ENCODE measurements at regions not wholly inside any gene's neighbourhood (a gene's known extent, or its start where the extent isn't known, plus 50 kb on each side); places are given as distances from the start of the nearest gene placed in this dataset.

- H3K4me3 ChIP-seq (ENCODE audit: low read depth, low read length): no peak overlapping the region
These were observed 435.1 kb upstream of the HS6ST1 start for GRCh38 chr2:128753800-128754199.

DNA sequence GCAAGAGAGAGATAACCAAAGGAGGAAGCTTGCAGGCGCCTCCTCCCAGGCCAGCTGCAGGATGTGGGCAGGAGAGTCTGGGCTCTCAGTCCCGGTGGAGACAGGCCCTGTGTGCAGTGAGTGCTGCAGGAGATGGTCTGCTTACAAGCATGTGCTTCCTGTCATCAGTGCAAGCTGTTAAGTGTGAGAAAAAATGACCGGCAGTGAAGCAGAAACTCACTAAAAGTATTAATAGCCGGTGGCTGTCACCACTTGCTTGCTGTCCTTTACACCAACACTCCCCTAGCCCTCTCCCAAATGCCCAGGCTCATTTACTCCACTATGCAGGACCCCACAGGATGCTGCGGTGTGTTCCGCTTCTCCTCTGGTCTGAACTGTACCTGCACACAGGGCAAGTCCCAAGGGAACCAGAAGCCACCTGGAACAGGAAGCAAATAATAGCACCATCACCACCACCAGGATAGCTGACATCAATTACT lies 435.6 kb upstream of the HS6ST1 start:
- H3K4me3 ChIP-seq (ENCODE audit: low read depth, low read length): no peak overlapping the region

- no peak overlapping the region for H3K4me3 ChIP-seq (ENCODE audit: low read depth, low read length)
These were observed 437.2 kb upstream of the HS6ST1 start for GRCh38 chr2:128755695-128756364.

DNA sequence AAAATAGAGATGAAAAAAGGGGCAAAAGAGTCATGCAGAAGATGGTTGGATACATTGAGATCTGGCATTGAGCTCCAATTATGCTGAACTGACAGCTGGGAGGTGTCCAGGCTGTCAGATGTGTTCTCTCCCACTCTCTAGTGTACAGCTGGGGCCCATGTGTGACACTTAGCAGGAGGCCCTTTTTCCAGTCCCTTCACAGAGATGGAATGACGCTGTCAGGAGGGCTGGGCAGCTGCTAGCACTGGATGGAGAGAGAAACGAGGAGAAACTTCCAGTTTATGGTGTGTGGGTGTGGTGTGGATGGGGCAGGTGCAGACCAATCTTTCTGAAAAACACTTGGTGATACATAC lies 437.7 kb upstream of the HS6ST1 start:
- no peak overlapping the region for H3K4me3 ChIP-seq (ENCODE audit: low read depth, low read length)

DNA sequence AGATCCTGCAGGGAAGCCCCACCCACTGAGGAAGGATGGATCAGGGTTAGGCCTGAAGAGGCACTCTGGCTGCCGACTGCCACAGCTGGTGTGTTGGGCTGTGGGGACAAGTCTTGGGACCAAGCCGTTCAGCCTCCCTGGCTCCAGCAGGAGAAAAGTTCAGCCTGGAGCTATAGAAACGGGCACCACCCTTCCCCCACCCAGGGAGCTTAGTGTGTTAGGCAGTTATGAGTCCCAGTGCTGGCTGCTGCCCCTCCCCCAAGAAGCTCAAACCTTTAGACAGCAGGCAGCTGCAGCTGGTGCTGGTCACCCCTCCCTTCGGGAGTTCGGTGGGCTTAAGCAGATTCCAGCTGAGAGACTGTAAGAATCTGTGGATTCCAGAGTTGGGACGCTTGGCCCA lies 447.1 kb upstream of the HS6ST1 start:
- H3K4me3 ChIP-seq (ENCODE audit: low read depth, low read length): no peak overlapping the region

DNA sequence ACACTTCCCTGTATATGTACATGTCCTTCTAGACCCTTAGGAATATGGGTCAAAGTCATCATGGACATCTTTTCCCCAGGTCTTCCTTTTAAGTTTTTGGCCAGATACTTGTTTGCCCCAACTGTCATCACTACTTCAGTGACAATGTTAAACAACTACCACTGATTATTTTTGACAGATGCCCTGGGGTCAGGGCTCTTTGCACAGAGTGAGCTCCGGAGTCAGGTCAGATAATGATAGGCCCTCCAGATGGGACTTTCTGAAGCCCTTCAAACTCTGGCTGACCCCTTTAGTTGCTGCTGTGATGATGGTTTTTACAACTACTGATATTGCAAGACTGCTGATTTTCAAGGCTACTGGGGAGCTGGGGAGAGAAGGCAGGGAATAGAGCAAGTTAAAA lies 449.4 kb upstream of the HS6ST1 start:
- no peak overlapping the region for H3K4me3 ChIP-seq (ENCODE audit: low read depth, low read length)

GRCh38 chr2:128769457-128770142 lies 450.9 kb upstream of the HS6ST1 start:
- H3K4me3 ChIP-seq (ENCODE audit: low read depth, low read length): no peak overlapping the region

DNA sequence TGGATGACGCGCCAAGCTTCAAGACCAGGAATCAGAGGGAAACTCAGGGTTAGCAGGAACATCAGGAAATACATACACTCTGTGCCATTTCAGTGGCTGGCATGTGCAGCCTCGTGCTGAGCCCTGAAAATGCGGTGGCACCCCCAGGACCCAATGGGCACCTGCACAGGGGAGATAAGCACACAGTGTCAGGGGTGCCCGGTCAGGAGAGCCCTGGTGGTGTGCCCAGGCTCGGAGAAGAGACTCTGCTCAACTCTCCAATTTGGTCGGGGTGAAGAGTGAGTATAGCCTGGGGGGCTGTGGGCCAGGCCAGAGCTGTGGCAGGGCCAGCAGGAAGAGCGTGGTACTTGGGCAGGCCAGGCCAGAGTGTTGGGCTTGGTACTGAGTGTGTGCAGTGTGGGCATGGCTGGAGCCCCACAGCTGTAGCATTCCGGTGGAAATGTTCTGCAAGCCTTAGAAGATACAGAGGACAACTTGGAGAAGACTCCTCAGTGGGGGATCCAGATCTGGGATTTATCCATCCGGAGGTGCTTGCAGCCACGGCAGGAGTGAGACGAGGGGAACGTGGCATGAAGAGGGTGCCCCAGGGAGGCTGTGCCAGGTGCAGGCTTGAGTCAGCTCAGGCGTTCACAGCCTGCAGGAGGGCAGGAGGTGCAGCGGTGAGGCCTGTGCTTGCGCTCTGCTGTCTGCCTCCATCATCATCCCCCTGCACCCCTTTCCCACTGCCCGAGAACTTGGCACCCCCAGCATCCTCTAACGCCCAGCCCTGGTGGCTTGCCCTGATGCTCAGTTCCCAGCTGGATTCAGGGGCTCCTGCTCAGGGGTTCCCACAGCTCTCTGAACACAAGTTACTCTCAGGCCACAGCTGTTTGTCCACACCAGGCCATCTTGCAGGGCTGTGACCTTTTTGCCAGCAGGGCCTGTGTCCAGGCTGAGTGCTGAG lies 451.7 kb upstream of the HS6ST1 start:
- H3K4me3 ChIP-seq (ENCODE audit: low read depth, low read length): no peak overlapping the region

DNA sequence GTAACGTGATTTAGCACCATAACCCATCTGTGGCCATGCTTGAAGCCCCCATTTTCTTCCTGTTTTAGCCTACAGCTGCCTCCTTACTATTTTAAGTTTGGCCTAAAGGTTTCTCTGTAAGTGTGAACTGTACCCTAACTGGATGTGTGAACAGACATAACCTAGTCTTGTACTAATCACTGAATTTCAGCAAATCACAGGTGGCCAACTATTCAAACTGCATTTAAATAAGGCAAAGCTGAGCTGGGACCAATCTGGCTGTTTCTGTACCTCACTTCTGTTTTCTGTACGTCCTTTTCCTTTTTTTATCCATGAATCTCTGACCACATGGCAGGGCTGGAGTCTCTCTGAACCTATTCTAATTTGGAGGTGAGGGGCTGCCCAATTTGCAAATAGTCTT lies 452.7 kb upstream of the HS6ST1 start:
- no peak overlapping the region for H3K4me3 ChIP-seq (ENCODE audit: low read depth, low read length)

- H3K4me3 ChIP-seq (ENCODE audit: low read depth, low read length): no peak overlapping the region
These were observed 454.0 kb upstream of the HS6ST1 start for GRCh38 chr2:128772671-128773070.

- H3K4me3 ChIP-seq (ENCODE audit: low read depth, low read length): no peak overlapping the region
These were observed 455.1 kb upstream of the HS6ST1 start for GRCh38 chr2:128773641-128774319.

GRCh38 chr2:128774320-128775216 lies 455.9 kb upstream of the HS6ST1 start:
- no peak overlapping the region for H3K4me3 ChIP-seq (ENCODE audit: low read depth, low read length)

DNA sequence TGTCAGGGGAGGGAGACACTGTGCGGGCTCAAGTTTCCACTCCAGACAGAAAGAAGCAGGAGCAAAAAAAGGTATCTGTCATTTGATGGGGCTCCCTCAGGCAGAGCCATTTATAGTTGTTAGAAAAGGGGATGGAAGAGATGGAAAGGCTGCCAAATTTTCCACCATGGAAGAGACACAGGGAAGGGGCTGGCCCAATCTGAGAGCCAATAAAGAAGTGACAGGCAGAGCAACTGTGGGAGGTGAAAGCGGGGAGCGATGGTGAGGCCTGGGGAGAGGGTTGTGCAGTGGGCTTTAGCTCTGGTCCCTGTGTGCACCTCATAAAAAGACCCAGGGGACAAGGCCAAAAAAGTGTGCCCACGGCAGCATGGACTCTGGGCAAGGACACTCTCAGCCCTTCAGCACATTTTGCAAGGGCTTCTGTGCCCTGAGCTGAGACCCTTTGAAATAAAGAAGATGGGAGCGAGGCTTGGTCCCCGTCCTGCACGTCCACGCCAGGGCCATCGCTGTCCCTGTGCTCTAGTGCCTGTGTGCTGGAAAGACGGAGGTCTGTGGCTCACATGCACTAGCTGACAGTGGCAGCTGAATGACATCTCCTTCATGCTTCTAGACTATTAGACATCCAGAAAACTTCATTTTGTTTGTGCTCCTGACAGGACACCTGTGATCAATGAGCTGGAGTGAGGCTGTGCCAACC lies 456.7 kb upstream of the HS6ST1 start:
- H3K4me3 ChIP-seq (ENCODE audit: low read depth, low read length): no peak overlapping the region

DNA sequence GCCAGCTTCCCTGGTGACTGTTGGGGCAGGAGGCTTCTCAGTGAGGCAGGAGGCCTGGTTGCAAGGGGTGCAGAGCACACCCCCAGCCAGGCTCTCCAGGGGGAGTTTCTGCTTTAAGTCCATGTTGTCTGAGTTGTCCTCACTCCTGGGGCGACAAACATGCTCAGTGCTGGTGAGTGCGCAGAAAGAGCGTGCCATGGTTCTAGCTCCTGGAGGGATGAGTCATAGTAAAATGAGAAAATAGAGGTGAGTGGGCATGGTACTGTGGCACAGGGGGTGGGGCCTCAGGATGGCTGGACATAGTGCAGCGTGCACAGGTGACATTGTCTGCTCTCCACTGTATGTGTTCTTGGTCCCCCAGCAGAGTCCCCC lies 457.2 kb upstream of the HS6ST1 start:
- H3K4me3 ChIP-seq (ENCODE audit: low read depth, low read length): no peak overlapping the region

GRCh38 chr2:128776461-128777195 lies 458.0 kb upstream of the HS6ST1 start:
- H3K4me3 ChIP-seq (ENCODE audit: low read depth, low read length): no peak overlapping the region

DNA sequence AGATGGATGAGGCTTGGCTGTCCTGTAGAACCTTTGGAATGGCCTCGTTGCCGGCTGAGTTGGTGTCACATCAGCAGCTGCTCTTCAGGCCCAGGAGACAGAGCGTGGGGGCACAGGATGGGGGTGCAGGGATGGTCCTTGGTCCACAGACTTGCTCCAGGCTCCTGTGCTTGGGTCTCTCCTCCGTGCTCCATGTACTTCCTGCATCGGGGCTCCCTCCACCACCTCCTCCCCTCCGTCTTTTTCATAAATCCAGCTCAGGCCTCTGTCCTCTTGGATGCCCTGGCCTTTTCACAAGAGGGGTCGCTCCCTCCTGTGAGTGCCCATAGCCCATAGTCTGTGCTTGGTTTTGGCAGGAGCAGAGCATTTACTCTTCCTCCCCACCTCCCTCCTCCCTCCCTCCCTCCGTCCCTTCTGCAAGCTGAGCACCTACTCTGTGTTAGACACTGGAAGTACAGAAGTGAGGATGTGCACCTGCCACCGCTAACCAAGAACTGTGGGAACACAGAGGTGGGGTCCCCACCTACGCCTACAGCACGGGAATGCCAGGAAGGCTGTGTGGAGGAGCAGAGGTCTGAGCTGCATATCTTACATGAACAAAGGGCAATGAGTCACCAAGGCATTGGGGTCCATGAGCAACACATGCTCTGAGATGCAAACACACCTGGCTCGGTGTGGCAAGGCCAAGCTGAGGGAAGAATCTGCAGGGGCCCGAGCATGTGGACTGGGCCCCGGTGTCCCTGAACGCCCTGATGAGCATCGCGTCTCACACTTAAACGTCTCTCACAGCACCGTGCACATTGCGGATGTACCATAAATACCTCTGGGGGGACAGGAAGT lies 458.7 kb upstream of the HS6ST1 start:
- H3K4me3 ChIP-seq (ENCODE audit: low read depth, low read length): no peak overlapping the region

DNA sequence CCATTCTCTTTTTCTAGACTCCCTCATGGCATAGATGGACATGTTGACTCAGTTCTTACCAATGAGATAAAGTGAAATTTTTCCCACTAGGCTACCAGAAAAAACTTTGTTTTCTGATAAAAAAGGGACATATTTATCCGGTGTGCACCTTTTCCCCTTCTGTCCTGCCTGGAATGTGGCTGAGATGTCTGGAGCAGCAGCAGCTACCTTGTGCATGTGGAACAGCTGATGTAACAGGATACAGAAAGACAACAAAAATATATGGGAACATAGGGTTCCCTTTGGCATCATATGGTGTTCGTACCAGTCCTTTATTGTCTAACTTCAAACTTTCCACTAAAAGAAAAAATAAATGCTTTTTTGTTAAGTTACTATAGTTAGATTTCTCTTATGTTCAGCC lies 460.2 kb upstream of the HS6ST1 start:
- no peak overlapping the region for H3K4me3 ChIP-seq (ENCODE audit: low read depth, low read length)

Measured in iPS-11a (cell line).